OCI-LY1 (cell line): ENCODE measurements at regions not wholly inside any gene's neighbourhood (a gene's known extent, or its start where the extent isn't known, plus 50 kb on each side); places are given as distances from the start of the nearest gene placed in this dataset.

Source experiments
- CTCF ChIP-seq: fragments of 200-600 bp; sonication (generic), shearing (Covaris generic); IDR thresholded peaks from 2 replicates; pipeline ENCODE4 v1.5.1; 2017; ENCODE audit warnings: mild to moderate bottlenecking, antibody characterized with exemption, low read length, moderate library complexity, mixed read lengths
- EZH2 ChIP-seq: fragments of 200-600 bp; sonication (generic), shearing (Covaris generic); IDR thresholded peaks from 2 replicates; pipeline ENCODE4 v1.8.0; 2017; ENCODE audit warnings: borderline replicate concordance, mixed run types, mild to moderate bottlenecking, antibody characterized with exemption, low read length, moderate library complexity, mixed read lengths

- TF ChIP-seq CTCF (no peak), EZH2 (no peak)
Observed at GRCh38 chr9:11349187-11349586, 736.4 kb upstream of the PTPRD start.
